ENCODE measurements at regions not wholly inside any gene's neighbourhood (a gene's known extent, or its start where the extent isn't known, plus 50 kb on each side); places are given as distances from the start of the nearest gene placed in this dataset.
"Not testable (repeated sequence)": the region's sequence is repeated elsewhere in the genome, so short reads cannot be mapped to it uniquely, and the experiment has no call there.

- no peak for DNase-seq
Observed at GRCh38 chr2:31651736-31652135, 71.0 kb upstream of the SRD5A2 start.

- DNase-seq, result no peak
Observed at GRCh38 chr2:31651267-31651666, 70.5 kb upstream of the SRD5A2 start.

GRCh38 chr2:31644551-31644950 lies 63.8 kb upstream of the SRD5A2 start:
- DNase-seq, result no peak

GRCh38 chr2:31642707-31643106 lies 62.0 kb upstream of the SRD5A2 start:
- no peak for DNase-seq

GRCh38 chr2:31632201-31632600 lies 51.5 kb upstream of the SRD5A2 start:
- DNase-seq, result not testable (repeated sequence)
